Heart left ventricle (tissue), 13 donors: ENCODE measurements at regions not wholly inside any gene's neighbourhood (a gene's known extent, or its start where the extent isn't known, plus 50 kb on each side); places are given as distances from the start of the nearest gene placed in this dataset.

Source experiments
- POLR2A ChIP-seq, 2 donors: fragments of 450-650 bp; IDR thresholded peaks; one replicate each; pipeline ENCODE4 v1.6.1; 2017; ENCODE audit warnings: antibody characterized with exemption in 2 of 2, mild to moderate bottlenecking in 2 of 2, moderate library complexity in 2 of 2
- TF ChIP-seq, protein P1 (sequence below), 12 donors: fragments of 200-600 bp; sonication (generic) in 4 of 12; IDR thresholded peaks; one replicate each; pipeline versions ENCODE4 v1.5.0 to v1.8.0; 2018 to 2022; ENCODE audit warnings: antibody characterized with exemption in 12 of 12, mild to moderate bottlenecking in 5 of 12
- donor health status: ischemic (EF 13 %, LVEDD 7.1; RV severe dilation, severe dysfunction).
- donor health status: DM: no; HTN: yes; CAD: no.
- donor health status: DM: no; HTN: no; CAD: no.
- donor health status: ischemic (EF 25% LVEDD 6.9; RV normal size, moderate dysfunction).
- donor health status: ischemic (EF 25% LVEDD 5.7; RV mildly dilated, moderate dysfunction).
- donor health status: ischemic (EF 35%, LVEDD 5.7; RV mildly dilated, moderate dysfunction).
- donor health status: nonischemic (EF 11% LVEDD 7.7; RV severe dilation, severe dysfunction).
- donor health status: DM: yes; HTN: yes; CAD: no.
- donor health status: PGD.
- donor health status: ischemic (EF 29% LVEDD 5.4; RV normal size, mild dysfunction).
- donor health status: nonischemic (EF 23%, LVEDD 6.1; RV moderate dilation, normal function).

DNA sequence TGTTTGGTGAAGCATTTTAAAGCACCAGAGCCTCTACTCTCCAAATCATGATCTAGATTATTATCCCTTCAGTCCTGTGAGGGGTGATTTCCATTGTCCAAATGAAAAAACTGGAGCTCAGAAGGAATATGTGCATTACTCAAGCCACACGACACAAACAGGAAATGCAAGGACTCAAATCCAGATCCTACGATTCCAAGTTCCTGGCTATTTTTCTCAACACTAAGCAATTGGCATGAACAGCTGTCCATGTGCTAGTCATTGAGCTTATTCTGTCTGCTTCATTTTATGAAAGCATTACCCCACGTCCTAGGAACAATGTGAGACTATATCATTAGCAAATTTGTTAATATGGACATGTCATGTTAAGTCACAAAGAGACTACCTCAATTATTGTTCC lies 273.1 kb upstream of the LYPLAL1 start:
- TF ChIP-seq, protein P1, sequence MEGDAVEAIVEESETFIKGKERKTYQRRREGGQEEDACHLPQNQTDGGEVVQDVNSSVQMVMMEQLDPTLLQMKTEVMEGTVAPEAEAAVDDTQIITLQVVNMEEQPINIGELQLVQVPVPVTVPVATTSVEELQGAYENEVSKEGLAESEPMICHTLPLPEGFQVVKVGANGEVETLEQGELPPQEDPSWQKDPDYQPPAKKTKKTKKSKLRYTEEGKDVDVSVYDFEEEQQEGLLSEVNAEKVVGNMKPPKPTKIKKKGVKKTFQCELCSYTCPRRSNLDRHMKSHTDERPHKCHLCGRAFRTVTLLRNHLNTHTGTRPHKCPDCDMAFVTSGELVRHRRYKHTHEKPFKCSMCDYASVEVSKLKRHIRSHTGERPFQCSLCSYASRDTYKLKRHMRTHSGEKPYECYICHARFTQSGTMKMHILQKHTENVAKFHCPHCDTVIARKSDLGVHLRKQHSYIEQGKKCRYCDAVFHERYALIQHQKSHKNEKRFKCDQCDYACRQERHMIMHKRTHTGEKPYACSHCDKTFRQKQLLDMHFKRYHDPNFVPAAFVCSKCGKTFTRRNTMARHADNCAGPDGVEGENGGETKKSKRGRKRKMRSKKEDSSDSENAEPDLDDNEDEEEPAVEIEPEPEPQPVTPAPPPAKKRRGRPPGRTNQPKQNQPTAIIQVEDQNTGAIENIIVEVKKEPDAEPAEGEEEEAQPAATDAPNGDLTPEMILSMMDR (IDR thresholded peaks at IDR 0.05), result no peak
- no peak for TF ChIP-seq POLR2A (IDR thresholded peaks at IDR 0.05)
